ENCODE measurements at regions not wholly inside any gene's neighbourhood (a gene's known extent, or its start where the extent isn't known, plus 50 kb on each side); places are given as distances from the start of the nearest gene placed in this dataset.

GRCh38 chr6:44560458-44561059 lies 173.1 kb downstream of the CDC5L start:
- H4K20me1 ChIP-seq (ENCODE audit: insufficient read depth, low read length): no peaks in the 10 kb centered on the region
- ChIA-PET CTCF (ENCODE audit: unreplicated experiment) (no interaction called here), POLR2A (no interaction called here)
- no peaks in the 10 kb centered on the region for H3K9me3 ChIP-seq (ENCODE audit: low read length)
- no peak for DNase-seq (ENCODE audit: low spot score)
- intact Hi-C loops (cut with micrococcal nuclease; ENCODE audit: unreplicated experiment): no loop called here
- H2AFZ ChIP-seq (ENCODE audit: low read length): no peak overlapping the region
- no peaks in the 10 kb centered on the region for H3K36me3 ChIP-seq (ENCODE audit: insufficient read depth, low read length)
- no peak overlapping the region for H3K27ac ChIP-seq (ENCODE audit: low read depth, low read length, poor library complexity, severe bottlenecking)
- no peak overlapping the region for H3K4me3 ChIP-seq (ENCODE audit: low read depth, low read length, poor library complexity, severe bottlenecking)
- no TSS peak for BruUV-seq (replicated peaks)
- no peak for TF ChIP-seq EZH2phosphoT487 (IDR thresholded peaks at IDR 0.05; ENCODE audit: borderline replicate concordance, low read depth, low read length)
- no peaks in the 10 kb centered on the region for H3K79me2 ChIP-seq (ENCODE audit: insufficient read depth, low read depth, low read length)
- H3K9me2 ChIP-seq (ENCODE audit: insufficient read depth, low read length): no peaks in the 10 kb centered on the region
- no peaks in the 10 kb centered on the region for H3K4me1 ChIP-seq (ENCODE audit: insufficient read depth, low read length, poor library complexity, severe bottlenecking)
- H3K4me2 ChIP-seq (ENCODE audit: low read length): no peak overlapping the region

DNA sequence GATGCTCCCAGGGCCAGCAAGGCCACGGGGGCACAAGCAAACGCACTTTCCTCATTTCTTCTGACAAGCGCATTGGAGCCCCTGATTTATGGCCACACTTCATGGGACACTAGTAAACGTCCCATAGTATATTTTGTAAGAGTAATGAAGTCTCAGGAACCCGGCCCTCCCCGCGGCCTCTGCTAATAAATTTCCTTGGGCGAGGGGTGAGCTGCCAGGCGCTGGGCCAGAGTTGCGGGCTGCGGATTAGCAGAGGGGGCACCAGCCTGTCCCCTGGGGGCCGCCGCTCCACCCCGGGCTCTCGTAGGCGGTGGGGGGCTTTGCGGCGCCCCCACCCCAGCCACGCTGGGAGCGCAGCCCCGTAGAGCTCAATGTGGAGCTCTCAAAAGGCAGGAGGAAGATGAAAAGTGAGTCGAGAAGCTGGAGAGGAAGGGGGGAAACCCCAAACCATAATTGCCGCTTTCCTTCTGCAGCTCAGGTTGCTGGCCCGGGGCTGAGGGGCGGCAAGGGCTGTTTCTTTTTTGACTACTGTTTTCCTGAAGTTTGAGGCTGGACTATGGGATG lies 173.6 kb downstream of the CDC5L start:
- ChIA-PET CTCF (ENCODE audit: unreplicated experiment) (no interaction called here), POLR2A (interaction anchor here (0.6 kb wide), 1 partner anchor 729 kb away, joined by 4 read pairs; no protein-coding TSS in a partner anchor)
- Histone ChIP-seq H3K36me3 (ENCODE audit: insufficient read depth, low read length) (no peaks in the 10 kb centered on the region), H4K20me1 (ENCODE audit: insufficient read depth, low read length) (no peaks in the 10 kb centered on the region), H3K9me2 (ENCODE audit: insufficient read depth, low read length) (no peaks in the 10 kb centered on the region), H3K4me1 (ENCODE audit: insufficient read depth, low read length, poor library complexity, severe bottlenecking) (no peaks in the 10 kb centered on the region), H3K79me2 (ENCODE audit: insufficient read depth, low read depth, low read length) (no peaks in the 10 kb centered on the region), H2AFZ (ENCODE audit: low read length) (no peak overlapping the region), H3K4me3 (ENCODE audit: low read depth, low read length, poor library complexity, severe bottlenecking) (no peak overlapping the region), H3K27ac (ENCODE audit: low read depth, low read length, poor library complexity, severe bottlenecking) (no peak overlapping the region), H3K9me3 (ENCODE audit: low read length) (no peaks in the 10 kb centered on the region), H3K4me2 (ENCODE audit: low read length) (no peak overlapping the region)
- intact Hi-C loops (cut with micrococcal nuclease; ENCODE audit: unreplicated experiment): no loop called here
- TF ChIP-seq CTCF (conservative IDR thresholded peaks at IDR 0.05; ENCODE audit: low read length) (no peak), EZH2phosphoT487 (IDR thresholded peaks at IDR 0.05; ENCODE audit: borderline replicate concordance, low read depth, low read length) (no peak)
- no TSS peak for BruUV-seq (replicated peaks)
- no peak for DNase-seq (ENCODE audit: low spot score)

DNA sequence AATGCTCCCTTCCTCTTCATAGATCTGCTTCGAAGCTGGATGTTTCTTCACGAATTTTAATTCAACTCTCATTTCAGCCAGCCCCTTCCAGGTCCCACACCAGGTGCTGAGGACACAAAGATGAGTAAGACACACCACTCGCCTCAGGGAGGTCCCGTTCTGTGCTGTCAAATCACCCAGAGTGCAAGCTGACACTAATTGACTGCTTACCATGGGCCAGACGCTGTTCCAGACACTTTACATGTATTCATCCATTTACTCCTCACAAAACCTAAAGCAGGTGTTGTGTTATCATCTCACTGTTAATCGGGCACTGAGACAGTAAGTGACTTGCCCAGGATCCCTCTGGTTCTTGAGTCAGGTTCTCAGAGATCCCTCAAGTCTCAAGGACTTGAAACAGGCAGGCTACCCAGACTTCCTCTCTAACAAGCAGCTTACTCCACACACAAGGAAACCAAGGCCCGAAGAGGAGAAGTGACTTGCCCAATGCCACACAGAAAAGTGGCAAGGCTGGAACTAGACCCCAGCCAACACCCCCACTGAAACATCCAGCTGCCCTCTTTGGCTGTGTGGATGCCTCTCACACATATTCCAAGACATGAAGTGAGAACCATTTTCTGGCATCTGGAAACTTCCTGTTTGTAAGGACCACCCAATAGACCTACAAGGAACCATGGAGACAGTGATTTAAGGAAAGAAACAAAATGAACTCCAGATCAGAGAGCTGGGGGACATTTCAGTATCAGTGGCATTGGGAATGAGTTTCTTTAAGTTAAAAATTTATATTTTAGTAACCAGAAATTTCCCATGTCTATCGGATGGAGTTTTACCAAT lies 174.5 kb downstream of the CDC5L start:
- Histone ChIP-seq H3K9me2 (ENCODE audit: insufficient read depth, low read length) (no peaks in the 10 kb centered on the region), H3K4me3 (ENCODE audit: low read depth, low read length, poor library complexity, severe bottlenecking) (no peak overlapping the region), H3K4me1 (ENCODE audit: insufficient read depth, low read length, poor library complexity, severe bottlenecking) (no peaks in the 10 kb centered on the region), H2AFZ (ENCODE audit: low read length) (no peak overlapping the region), H4K20me1 (ENCODE audit: insufficient read depth, low read length) (no peaks in the 10 kb centered on the region), H3K9me3 (ENCODE audit: low read length) (no peaks in the 10 kb centered on the region), H3K27ac (ENCODE audit: low read depth, low read length, poor library complexity, severe bottlenecking) (no peak overlapping the region), H3K4me2 (ENCODE audit: low read length) (no peak overlapping the region), H3K36me3 (ENCODE audit: insufficient read depth, low read length) (no peaks in the 10 kb centered on the region), H3K79me2 (ENCODE audit: insufficient read depth, low read depth, low read length) (no peaks in the 10 kb centered on the region)
- CTCF ChIA-PET (ENCODE audit: unreplicated experiment): no interaction called here
- intact Hi-C loops (cut with micrococcal nuclease; ENCODE audit: unreplicated experiment): no loop called here
- POLR2A ChIA-PET: no interaction called here
- TF ChIP-seq CTCF (conservative IDR thresholded peaks at IDR 0.05; ENCODE audit: low read length) (no peak), EZH2phosphoT487 (IDR thresholded peaks at IDR 0.05; ENCODE audit: borderline replicate concordance, low read depth, low read length) (no peak)
- no TSS peak for BruUV-seq (replicated peaks)
- no peak for DNase-seq (ENCODE audit: low spot score)
